ENCODE measurements at regions not wholly inside any gene's neighbourhood (a gene's known extent, or its start where the extent isn't known, plus 50 kb on each side); places are given as distances from the start of the nearest gene placed in this dataset.

- TF ChIP-seq CTCF (IDR thresholded peaks at IDR 0.05), result no peak
- no peak for TF ChIP-seq POLR2A (IDR thresholded peaks at IDR 0.05)
Observed at GRCh38 chr3:59250600-59250999, 200.8 kb upstream of the CFAP20DC start.
